Upper lobe of left lung (tissue), 4 donors: ENCODE measurements at regions not wholly inside any gene's neighbourhood (a gene's known extent, or its start where the extent isn't known, plus 50 kb on each side); places are given as distances from the start of the nearest gene placed in this dataset.

Source experiments
- CTCF ChIP-seq, 6 experiments: fragments of 450-650 bp in 4 of 6; fragments of 200-600 bp in 2 of 6; sonication (generic) in 2 of 6; IDR thresholded peaks; one replicate each; pipeline ENCODE4 v1.5.1; 2016 to 2019; ENCODE audit warnings: antibody characterized with exemption in 6 of 6
- EP300 ChIP-seq, 4 donors: sonication (generic); formaldehyde crosslinking; IDR thresholded peaks; one replicate each; pipeline ENCODE4 v1.5.1; 2017; ENCODE audit warnings: antibody characterized with exemption in 4 of 4, control low read depth in 2 of 4
- POLR2A ChIP-seq, 4 donors: fragments of 450-650 bp; IDR thresholded peaks; one replicate each; pipeline ENCODE4 v1.5.1; 2016 to 2017; ENCODE audit warnings: antibody characterized with exemption in 4 of 4, mild to moderate bottlenecking in 2 of 4
- POLR2AphosphoS5 ChIP-seq, 2 donors: sonication (generic); formaldehyde crosslinking; IDR thresholded peaks; one replicate each; pipeline ENCODE4 v1.5.1; 2017; ENCODE audit warnings: antibody characterized with exemption in 2 of 2

- TF ChIP-seq POLR2A (IDR thresholded peaks at IDR 0.05): no peak
- no peak for TF ChIP-seq CTCF (IDR thresholded peaks at IDR 0.05)
- TF ChIP-seq POLR2AphosphoS5 (IDR thresholded peaks at IDR 0.05): no peak
- TF ChIP-seq EP300 (IDR thresholded peaks at IDR 0.05): no peak
These were observed 95.7 kb upstream of the AMZ2 start for GRCh38 chr17:68152161-68152571.
